ENCODE measurements at regions not wholly inside any gene's neighbourhood (a gene's known extent, or its start where the extent isn't known, plus 50 kb on each side); places are given as distances from the start of the nearest gene placed in this dataset.

- no peak overlapping the region for H2BK15ac ChIP-seq (ENCODE audit: low read length)
- no peak overlapping the region for H4K8ac ChIP-seq (ENCODE audit: low read depth, low read length)
- no peaks in the 10 kb centered on the region for H3K36me3 ChIP-seq (replicated peaks in 1 of 2; ENCODE audit: control insufficient read depth in 2 of 2, insufficient read depth in 2 of 2, low read length in 2 of 2)
- H2BK5ac ChIP-seq (ENCODE audit: low read length), result no peak overlapping the region
- no peak overlapping the region for H2BK12ac ChIP-seq (ENCODE audit: low read length)
- peak overlapping the region; percentile 25 for H2AFZ ChIP-seq (ENCODE audit: low read length)
- peaks cover 11 to 15% of the 10 kb centered on the region in 2 donors for H3K4me1 ChIP-seq (ENCODE audit: control insufficient read depth in 2 of 2, insufficient read depth in 1 of 2, low read depth in 1 of 2, low read length in 2 of 2)
- no peak for DNase-seq (ENCODE audit: low spot score)
- no peak overlapping the region for H3K9ac ChIP-seq (ENCODE audit: low read depth, low read length, poor library complexity)
- no peak overlapping the region for H3K23ac ChIP-seq (ENCODE audit: low read depth, low read length, poor library complexity)
- H2BK120ac ChIP-seq (ENCODE audit: low read depth, low read length), result no peak overlapping the region
- H3K27ac ChIP-seq (replicated peaks; ENCODE audit: low read length), result no peak overlapping the region
- no peak overlapping the region for H4K91ac ChIP-seq (ENCODE audit: low read depth, low read length, poor library complexity)
- H3K4me2 ChIP-seq (ENCODE audit: insufficient read depth, low read length, poor library complexity, severe bottlenecking), result no peak overlapping the region
- H3K4ac ChIP-seq (ENCODE audit: low read length), result no peak overlapping the region
- H2AK5ac ChIP-seq (ENCODE audit: low read depth, low read length), result no peak overlapping the region
- no peak overlapping the region for H3K4me3 ChIP-seq (ENCODE audit: low read length in 2 of 2)
- H3K14ac ChIP-seq (ENCODE audit: low read length), result no peak overlapping the region
- H3K79me1 ChIP-seq (ENCODE audit: low read depth, low read length), result peaks cover 2% of the 10 kb centered on the region
- no peak overlapping the region for H3K18ac ChIP-seq (ENCODE audit: low read length)
- peaks cover 0 to 10% of the 10 kb centered on the region in 2 donors for H3K9me3 ChIP-seq (replicated peaks in 1 of 2; ENCODE audit: control insufficient read depth in 2 of 2, insufficient read depth in 1 of 2, low read depth in 1 of 2, low read length in 2 of 2)
- WGBS, 2 donors (ENCODE audit: extremely low coverage in 2 of 2, insufficient read length in 2 of 2, insufficient replicate concordance in 1 of 2), result no CpG with 5 or more reads among the region's 3 CpGs
- no peaks in the 10 kb centered on the region for H3K27me3 ChIP-seq (ENCODE audit: control insufficient read depth in 3 of 3, insufficient read depth in 3 of 3, low read depth in 1 of 3, low read length in 3 of 3)
Measured at GRCh38 chr11:86746514-86746913, 53.8 kb upstream of the PRSS23 start.

- Histone ChIP-seq H2AFZ (ENCODE audit: low read length) (no peak overlapping the region), H3K9me3 (replicated peaks in 1 of 2; ENCODE audit: control insufficient read depth in 2 of 2, insufficient read depth in 1 of 2, low read depth in 1 of 2, low read length in 2 of 2) (peaks cover 0 to 10% of the 10 kb centered on the region in 2 donors), H2BK15ac (ENCODE audit: low read length) (no peak overlapping the region), H3K9ac (ENCODE audit: low read depth, low read length, poor library complexity) (no peak overlapping the region), H3K36me3 (replicated peaks in 1 of 2; ENCODE audit: control insufficient read depth in 2 of 2, insufficient read depth in 2 of 2, low read length in 2 of 2) (no peaks in the 10 kb centered on the region), H4K8ac (ENCODE audit: low read depth, low read length) (no peak overlapping the region), H2BK12ac (ENCODE audit: low read length) (no peak overlapping the region), H2BK120ac (ENCODE audit: low read depth, low read length) (no peak overlapping the region), H3K18ac (ENCODE audit: low read length) (no peak overlapping the region), H3K4ac (ENCODE audit: low read length) (no peak overlapping the region), H3K4me3 (ENCODE audit: low read length in 2 of 2) (no peak overlapping the region), H3K4me1 (ENCODE audit: control insufficient read depth in 2 of 2, insufficient read depth in 1 of 2, low read depth in 1 of 2, low read length in 2 of 2) (peaks cover 16 to 23% of the 10 kb centered on the region in 2 donors), H4K91ac (ENCODE audit: low read depth, low read length, poor library complexity) (no peak overlapping the region), H3K14ac (ENCODE audit: low read length) (no peak overlapping the region), H3K4me2 (ENCODE audit: insufficient read depth, low read length, poor library complexity, severe bottlenecking) (no peak overlapping the region), H3K27me3 (ENCODE audit: control insufficient read depth in 3 of 3, insufficient read depth in 3 of 3, low read depth in 1 of 3, low read length in 3 of 3) (no peaks in the 10 kb centered on the region), H3K23ac (ENCODE audit: low read depth, low read length, poor library complexity) (no peak overlapping the region), H3K79me1 (ENCODE audit: low read depth, low read length) (peaks cover 2% of the 10 kb centered on the region), H2BK5ac (ENCODE audit: low read length) (no peak overlapping the region), H2AK5ac (ENCODE audit: low read depth, low read length) (no peak overlapping the region), H3K27ac (replicated peaks; ENCODE audit: low read length) (no peak overlapping the region)
- DNase-seq (ENCODE audit: low spot score), result no peak
- WGBS, 2 donors (ENCODE audit: extremely low coverage in 2 of 2, insufficient read length in 2 of 2, insufficient replicate concordance in 1 of 2), result no CpG with 5 or more reads among the region's 2 CpGs
Measured at GRCh38 chr11:86745571-86745970, 54.8 kb upstream of the PRSS23 start.

GRCh38 chr11:86743223-86744118, 56.9 kb upstream of the PRSS23 start:
- Histone ChIP-seq H3K18ac (ENCODE audit: low read length) (no peak overlapping the region), H2BK15ac (ENCODE audit: low read length) (no peak overlapping the region), H3K14ac (ENCODE audit: low read length) (no peak overlapping the region), H2BK5ac (ENCODE audit: low read length) (no peak overlapping the region), H4K91ac (ENCODE audit: low read depth, low read length, poor library complexity) (no peak overlapping the region), H3K27me3 (ENCODE audit: control insufficient read depth in 3 of 3, insufficient read depth in 3 of 3, low read depth in 1 of 3, low read length in 3 of 3) (no peaks in the 10 kb centered on the region), H2BK120ac (ENCODE audit: low read depth, low read length) (no peak overlapping the region), H2BK12ac (ENCODE audit: low read length) (no peak overlapping the region), H4K8ac (ENCODE audit: low read depth, low read length) (no peak overlapping the region), H3K36me3 (replicated peaks in 1 of 2; ENCODE audit: control insufficient read depth in 2 of 2, insufficient read depth in 2 of 2, low read length in 2 of 2) (no peaks in the 10 kb centered on the region), H3K9ac (ENCODE audit: low read depth, low read length, poor library complexity) (no peak overlapping the region), H3K4me1 (ENCODE audit: control insufficient read depth in 2 of 2, insufficient read depth in 1 of 2, low read depth in 1 of 2, low read length in 2 of 2) (peaks cover 14 to 22% of the 10 kb centered on the region in 2 donors), H2AK5ac (ENCODE audit: low read depth, low read length) (no peak overlapping the region), H3K9me3 (replicated peaks in 1 of 2; ENCODE audit: control insufficient read depth in 2 of 2, insufficient read depth in 1 of 2, low read depth in 1 of 2, low read length in 2 of 2) (peaks cover 0 to 10% of the 10 kb centered on the region in 2 donors), H2AFZ (ENCODE audit: low read length) (no peak overlapping the region), H3K27ac (replicated peaks; ENCODE audit: low read length) (no peak overlapping the region), H3K79me1 (ENCODE audit: low read depth, low read length) (peaks cover 2% of the 10 kb centered on the region), H3K4ac (ENCODE audit: low read length) (no peak overlapping the region), H3K4me2 (ENCODE audit: insufficient read depth, low read length, poor library complexity, severe bottlenecking) (no peak overlapping the region), H3K4me3 (ENCODE audit: low read length in 2 of 2) (no peak overlapping the region), H3K23ac (ENCODE audit: low read depth, low read length, poor library complexity) (no peak overlapping the region)
- no peak for DNase-seq (ENCODE audit: low spot score)
- WGBS, 2 donors (ENCODE audit: extremely low coverage in 2 of 2, insufficient read length in 2 of 2, insufficient replicate concordance in 1 of 2), result no CpG with 5 or more reads among the region's 7 CpGs
